ENCODE measurements at regions not wholly inside any gene's neighbourhood (a gene's known extent, or its start where the extent isn't known, plus 50 kb on each side); places are given as distances from the start of the nearest gene placed in this dataset.

DNA sequence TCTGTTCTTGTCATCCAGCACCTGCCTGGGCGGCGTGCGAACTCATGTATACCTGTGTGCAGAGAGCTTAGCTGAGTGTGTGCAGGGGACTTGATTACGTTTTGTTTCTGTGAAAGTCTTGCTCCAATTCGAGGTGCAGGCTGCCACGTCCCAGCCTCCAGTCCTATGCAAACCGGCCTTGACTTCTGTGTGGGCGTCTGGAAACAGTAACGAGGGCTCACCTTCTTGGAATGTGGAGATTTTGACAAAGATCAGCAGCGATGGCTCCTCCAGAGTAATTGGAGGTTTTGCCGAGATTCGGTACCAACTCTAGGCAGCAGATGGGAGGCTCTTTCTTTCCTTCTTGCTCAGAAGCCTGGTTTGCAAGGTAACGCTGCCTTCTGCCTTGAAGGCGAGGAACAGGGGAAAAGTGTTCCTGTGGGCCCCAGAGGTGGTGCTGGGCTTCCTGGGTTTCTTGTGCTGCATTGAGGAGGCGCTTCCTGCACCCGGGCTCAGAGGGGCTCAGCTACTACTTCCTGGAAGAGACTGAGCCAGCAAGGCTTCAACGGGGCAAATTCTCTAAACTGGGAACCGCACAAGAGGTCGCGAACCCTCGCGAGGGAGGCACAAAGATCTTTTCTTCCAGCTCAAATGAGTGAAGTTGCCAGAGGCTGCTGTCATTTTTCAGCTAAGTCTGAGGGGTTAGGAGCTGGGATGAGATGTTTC, 249.0 kb downstream of the AACS start:
- Histone ChIP-seq H3K4me3 (replicated peaks; ENCODE audit: insufficient read depth, low read length) (no peak overlapping the region), H3K27me3 (ENCODE audit: insufficient read depth, poor library complexity, severe bottlenecking) (no peaks in the 10 kb centered on the region), H3K27ac (replicated peaks) (no peak overlapping the region)
- DNase-seq (ENCODE audit: low read depth in 1 of 2, low spot score in 1 of 2), result no peak
- no peak for TF ChIP-seq GABPA (IDR thresholded peaks at IDR 0.05; ENCODE audit: low read depth)
- TF ChIP-seq, protein P1, sequence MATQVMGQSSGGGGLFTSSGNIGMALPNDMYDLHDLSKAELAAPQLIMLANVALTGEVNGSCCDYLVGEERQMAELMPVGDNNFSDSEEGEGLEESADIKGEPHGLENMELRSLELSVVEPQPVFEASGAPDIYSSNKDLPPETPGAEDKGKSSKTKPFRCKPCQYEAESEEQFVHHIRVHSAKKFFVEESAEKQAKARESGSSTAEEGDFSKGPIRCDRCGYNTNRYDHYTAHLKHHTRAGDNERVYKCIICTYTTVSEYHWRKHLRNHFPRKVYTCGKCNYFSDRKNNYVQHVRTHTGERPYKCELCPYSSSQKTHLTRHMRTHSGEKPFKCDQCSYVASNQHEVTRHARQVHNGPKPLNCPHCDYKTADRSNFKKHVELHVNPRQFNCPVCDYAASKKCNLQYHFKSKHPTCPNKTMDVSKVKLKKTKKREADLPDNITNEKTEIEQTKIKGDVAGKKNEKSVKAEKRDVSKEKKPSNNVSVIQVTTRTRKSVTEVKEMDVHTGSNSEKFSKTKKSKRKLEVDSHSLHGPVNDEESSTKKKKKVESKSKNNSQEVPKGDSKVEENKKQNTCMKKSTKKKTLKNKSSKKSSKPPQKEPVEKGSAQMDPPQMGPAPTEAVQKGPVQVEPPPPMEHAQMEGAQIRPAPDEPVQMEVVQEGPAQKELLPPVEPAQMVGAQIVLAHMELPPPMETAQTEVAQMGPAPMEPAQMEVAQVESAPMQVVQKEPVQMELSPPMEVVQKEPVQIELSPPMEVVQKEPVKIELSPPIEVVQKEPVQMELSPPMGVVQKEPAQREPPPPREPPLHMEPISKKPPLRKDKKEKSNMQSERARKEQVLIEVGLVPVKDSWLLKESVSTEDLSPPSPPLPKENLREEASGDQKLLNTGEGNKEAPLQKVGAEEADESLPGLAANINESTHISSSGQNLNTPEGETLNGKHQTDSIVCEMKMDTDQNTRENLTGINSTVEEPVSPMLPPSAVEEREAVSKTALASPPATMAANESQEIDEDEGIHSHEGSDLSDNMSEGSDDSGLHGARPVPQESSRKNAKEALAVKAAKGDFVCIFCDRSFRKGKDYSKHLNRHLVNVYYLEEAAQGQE (IDR thresholded peaks at IDR 0.05; ENCODE audit: insufficient replicate concordance, low read depth), result no peak
- TF ChIP-seq, protein P2, sequence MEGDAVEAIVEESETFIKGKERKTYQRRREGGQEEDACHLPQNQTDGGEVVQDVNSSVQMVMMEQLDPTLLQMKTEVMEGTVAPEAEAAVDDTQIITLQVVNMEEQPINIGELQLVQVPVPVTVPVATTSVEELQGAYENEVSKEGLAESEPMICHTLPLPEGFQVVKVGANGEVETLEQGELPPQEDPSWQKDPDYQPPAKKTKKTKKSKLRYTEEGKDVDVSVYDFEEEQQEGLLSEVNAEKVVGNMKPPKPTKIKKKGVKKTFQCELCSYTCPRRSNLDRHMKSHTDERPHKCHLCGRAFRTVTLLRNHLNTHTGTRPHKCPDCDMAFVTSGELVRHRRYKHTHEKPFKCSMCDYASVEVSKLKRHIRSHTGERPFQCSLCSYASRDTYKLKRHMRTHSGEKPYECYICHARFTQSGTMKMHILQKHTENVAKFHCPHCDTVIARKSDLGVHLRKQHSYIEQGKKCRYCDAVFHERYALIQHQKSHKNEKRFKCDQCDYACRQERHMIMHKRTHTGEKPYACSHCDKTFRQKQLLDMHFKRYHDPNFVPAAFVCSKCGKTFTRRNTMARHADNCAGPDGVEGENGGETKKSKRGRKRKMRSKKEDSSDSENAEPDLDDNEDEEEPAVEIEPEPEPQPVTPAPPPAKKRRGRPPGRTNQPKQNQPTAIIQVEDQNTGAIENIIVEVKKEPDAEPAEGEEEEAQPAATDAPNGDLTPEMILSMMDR (IDR thresholded peaks at IDR 0.05; ENCODE audit: insufficient read depth, low read length), result no peak
- no peak for TF ChIP-seq POLR2AphosphoS5 (IDR thresholded peaks at IDR 0.05; ENCODE audit: low read depth)
- no peak for TF ChIP-seq SPI1 (IDR thresholded peaks at IDR 0.05; ENCODE audit: borderline replicate concordance, low read depth)

DNA sequence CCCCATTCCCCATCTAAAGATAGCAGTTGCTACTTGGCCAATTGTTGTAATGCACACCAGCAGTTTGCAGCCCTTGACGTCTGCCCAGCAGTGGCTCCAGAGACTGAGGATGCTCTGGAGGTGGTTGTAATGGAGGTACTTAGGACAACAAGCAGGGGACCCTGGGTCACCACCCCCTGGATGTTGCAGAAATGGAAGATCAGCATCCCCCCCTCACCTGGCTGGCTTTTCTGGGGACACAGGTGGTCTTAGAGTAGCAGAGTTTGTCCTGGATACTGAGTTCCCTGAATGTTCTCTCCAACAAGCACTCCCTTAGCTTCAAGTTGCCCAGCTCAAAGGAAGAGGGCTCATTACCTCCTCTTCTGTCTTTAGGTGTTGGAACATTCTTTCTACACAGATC, 250.5 kb downstream of the AACS start:
- H3K4me3 ChIP-seq (replicated peaks; ENCODE audit: insufficient read depth, low read length), result no peak overlapping the region
- no peaks in the 10 kb centered on the region for H3K27me3 ChIP-seq (ENCODE audit: insufficient read depth, poor library complexity, severe bottlenecking)
- TF ChIP-seq, protein P2 (IDR thresholded peaks at IDR 0.05; ENCODE audit: insufficient read depth, low read length), result no peak
- TF ChIP-seq GABPA (IDR thresholded peaks at IDR 0.05; ENCODE audit: low read depth) (no peak), POLR2AphosphoS5 (IDR thresholded peaks at IDR 0.05; ENCODE audit: low read depth) (no peak), SPI1 (IDR thresholded peaks at IDR 0.05; ENCODE audit: borderline replicate concordance, low read depth) (no peak)
- TF ChIP-seq, protein P1 (IDR thresholded peaks at IDR 0.05; ENCODE audit: insufficient replicate concordance, low read depth), result no peak
- DNase-seq (ENCODE audit: low read depth in 1 of 2, low spot score in 1 of 2), result no peak
- H3K27ac ChIP-seq (replicated peaks), result no peak overlapping the region

DNA sequence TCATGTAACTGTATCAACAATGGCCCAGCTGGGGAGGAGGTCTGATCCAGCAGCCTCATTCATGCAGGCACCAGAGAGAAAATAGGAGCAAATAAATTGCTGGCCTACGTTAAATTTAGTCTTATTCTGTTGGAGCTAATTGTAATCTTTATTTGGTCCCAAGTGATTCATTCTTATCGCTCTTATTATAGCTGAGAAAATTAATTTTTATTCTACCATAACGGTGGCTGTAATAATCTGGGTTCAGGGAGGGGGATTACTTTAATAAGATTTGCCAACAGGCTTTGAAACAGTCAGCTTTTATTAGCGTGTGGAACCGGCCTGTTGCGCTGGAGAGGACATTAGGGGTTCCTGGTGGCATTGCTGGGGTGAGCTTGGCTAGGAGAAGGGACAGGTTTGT, 254.9 kb downstream of the AACS start:
- H3K27me3 ChIP-seq (ENCODE audit: insufficient read depth, poor library complexity, severe bottlenecking), result no peaks in the 10 kb centered on the region
- no peak for DNase-seq (ENCODE audit: low read depth in 1 of 2, low spot score in 1 of 2)
- TF ChIP-seq GABPA (IDR thresholded peaks at IDR 0.05; ENCODE audit: low read depth) (no peak), POLR2AphosphoS5 (IDR thresholded peaks at IDR 0.05; ENCODE audit: low read depth) (no peak), SPI1 (IDR thresholded peaks at IDR 0.05; ENCODE audit: borderline replicate concordance, low read depth) (no peak)
- TF ChIP-seq, protein P2 (IDR thresholded peaks at IDR 0.05; ENCODE audit: insufficient read depth, low read length), result no peak
- TF ChIP-seq, protein P1 (IDR thresholded peaks at IDR 0.05; ENCODE audit: insufficient replicate concordance, low read depth), result no peak
- H3K4me3 ChIP-seq (replicated peaks; ENCODE audit: insufficient read depth, low read length), result no peak overlapping the region
- H3K27ac ChIP-seq (replicated peaks), result no peak overlapping the region

Data from HL-60 (cell line).